Activated CD4-positive, alpha-beta T cell treated with anti-CD3 and anti-CD28 coated beads for 36 hours (primary cell): ENCODE measurements at regions not wholly inside any gene's neighbourhood (a gene's known extent, or its start where the extent isn't known, plus 50 kb on each side); places are given as distances from the start of the nearest gene placed in this dataset. TPM values are rescaled to one million over a fixed set of nuclear protein-coding genes. Genes with fewer than 3 reads are reported as not detected.

ENCODE experiments used
- ATAC-seq: fragments of 200-7000 bp; cut with Tn5 transposase; one replicate; pipeline ENCODE4 v1.10.0; 2021; ENCODE audit warnings: mild to moderate bottlenecking, moderate library complexity
- CTCF ChIA-PET: fragments of 350-600 bp; sonication (Branson Sonifier 250); formaldehyde crosslinking; loops from one replicate; lab custom pipeline; 2021; ENCODE audit warnings: antibody characterized with exemption; lab: Charles Lee
- POLR2A ChIA-PET: fragments of 350-600 bp; sonication (Branson Sonifier 250); formaldehyde crosslinking; loops from one replicate; lab custom pipeline; 2021; ENCODE audit warnings: antibody characterized with exemption, inconsistent platforms; lab: Charles Lee
- DNase-seq: peaks from one replicate; pipeline ENCODE4 v3.0.0-alpha.2; 2020
- H3K27ac Mint-ChIP-seq: one replicate; pipeline ENCODE4 v1.8.0; 2021; ENCODE audit warnings: mixed read lengths
- H3K27me3 Mint-ChIP-seq: one replicate; pipeline ENCODE4 v1.8.0; 2021; ENCODE audit warnings: mixed read lengths
- H3K36me3 Mint-ChIP-seq: one replicate; pipeline ENCODE4 v1.8.0; 2021; ENCODE audit warnings: low read depth, mixed read lengths
- H3K4me1 Mint-ChIP-seq: one replicate; pipeline ENCODE4 v1.8.0; 2021; ENCODE audit warnings: mixed read lengths
- H3K4me3 Mint-ChIP-seq: one replicate; pipeline ENCODE4 v1.8.0; 2021; ENCODE audit warnings: mild to moderate bottlenecking, moderate library complexity, mixed read lengths
- H3K9me3 Mint-ChIP-seq: one replicate; pipeline ENCODE4 v1.8.0; 2021; ENCODE audit warnings: low read depth, mixed read lengths
- intact Hi-C, 2 experiments: fragments of 100-400 bp; cut with DNase I in 1 of 2; cut with micrococcal nuclease in 1 of 2; formaldehyde crosslinking; loops; one replicate each; pipeline versions ENCODE4 v1.14.2 to v1.15.1; 2022 to 2024; cut with DNase I, micrococcal nuclease
- microRNA-seq: library from miRNA; unstranded; fragments of <30 nt; microRNA quantifications from one replicate; pipeline ENCODE4 v1.2.0, GENCODE V29; 2021; ENCODE audit warnings: borderline replicate concordance

GRCh38 chr3:118828351-118828750 is 206.3 kb downstream of the IGSF11 start:
- CTCF ChIA-PET, result no interaction called here
- POLR2A ChIA-PET, result no interaction called here
- ATAC-seq, result no peak

GRCh38 chr3:118833075-118833474 is 201.6 kb downstream of the IGSF11 start:
- Mint-ChIP-seq H3K9me3 (peaks cover 1% of the 10 kb centered on the region), H3K4me3 (no peak overlapping the region), H3K27me3 (peaks cover 17% of the 10 kb centered on the region), H3K27ac (no peak overlapping the region), H3K4me1 (no peaks in the 10 kb centered on the region), H3K36me3 (no peaks in the 10 kb centered on the region)
- CTCF ChIA-PET, result no interaction called here
- ATAC-seq, result no peak
- no peak for DNase-seq
- POLR2A ChIA-PET, result no interaction called here
- intact Hi-C loops, result no loop called here

More at GRCh38 chr3:118828351-118828750, 206.3 kb downstream of the IGSF11 start:
- Mint-ChIP-seq H3K9me3 (no peaks in the 10 kb centered on the region), H3K4me3 (no peak overlapping the region), H3K36me3 (no peaks in the 10 kb centered on the region), H3K4me1 (no peaks in the 10 kb centered on the region), H3K27ac (no peak overlapping the region), H3K27me3 (peaks cover 9% of the 10 kb centered on the region)
- intact Hi-C loops, result no loop called here
- no peak for DNase-seq

GRCh38 chr3:118838871-118839270 is 195.8 kb downstream of the IGSF11 start:
- H3K36me3 Mint-ChIP-seq, result no peaks in the 10 kb centered on the region
- ChIA-PET POLR2A (no interaction called here), CTCF (no interaction called here)
- intact Hi-C loops, result no loop called here
- no peak overlapping the region for H3K27ac Mint-ChIP-seq
- H3K4me3 Mint-ChIP-seq, result no peak overlapping the region
- no peak for ATAC-seq
- no peak for DNase-seq
- peaks cover 27% of the 10 kb centered on the region for H3K9me3 Mint-ChIP-seq
- peaks cover 17% of the 10 kb centered on the region for H3K27me3 Mint-ChIP-seq
- H3K4me1 Mint-ChIP-seq, result no peaks in the 10 kb centered on the region

GRCh38 chr3:118842147-118842863 is 192.3 kb downstream of the IGSF11 start:
- Mint-ChIP-seq H3K36me3 (no peaks in the 10 kb centered on the region), H3K4me1 (no peaks in the 10 kb centered on the region), H3K27me3 (peaks cover 2% of the 10 kb centered on the region), H3K9me3 (peaks cover 34% of the 10 kb centered on the region), H3K27ac (no peak overlapping the region), H3K4me3 (no peak overlapping the region)
- POLR2A ChIA-PET, result no interaction called here
- CTCF ChIA-PET, result no interaction called here
- DNase-seq, result peak; percentile 27
- ATAC-seq, result no peak
- intact Hi-C loops, result no loop called here

- intact Hi-C loops, result no loop called here
- ATAC-seq, result no peak
- Mint-ChIP-seq H3K27me3 (no peaks in the 10 kb centered on the region), H3K4me3 (no peak overlapping the region), H3K36me3 (no peaks in the 10 kb centered on the region), H3K27ac (no peak overlapping the region), H3K4me1 (no peaks in the 10 kb centered on the region), H3K9me3 (peaks cover 19% of the 10 kb centered on the region)
- POLR2A ChIA-PET, result no interaction called here
- no peak for DNase-seq
- CTCF ChIA-PET, result no interaction called here
Measured at GRCh38 chr3:118846176-118846575, 188.5 kb downstream of the IGSF11 start.

Small RNA genes lying in the stretch of these regions (microRNA-seq; reads per million reads assigned to microRNA genes)
- gene MIR4447, result not detected
